HG03196 (cell line): ENCODE measurements at regions not wholly inside any gene's neighbourhood (a gene's known extent, or its start where the extent isn't known, plus 50 kb on each side); places are given as distances from the start of the nearest gene placed in this dataset.

ENCODE experiments used
- ATAC-seq: cut with Tn5 transposase; IDR thresholded peaks from one replicate; pipeline ENCODE4 v1.9.1; 2021; ENCODE audit not compliant: unreplicated experiment

DNA sequence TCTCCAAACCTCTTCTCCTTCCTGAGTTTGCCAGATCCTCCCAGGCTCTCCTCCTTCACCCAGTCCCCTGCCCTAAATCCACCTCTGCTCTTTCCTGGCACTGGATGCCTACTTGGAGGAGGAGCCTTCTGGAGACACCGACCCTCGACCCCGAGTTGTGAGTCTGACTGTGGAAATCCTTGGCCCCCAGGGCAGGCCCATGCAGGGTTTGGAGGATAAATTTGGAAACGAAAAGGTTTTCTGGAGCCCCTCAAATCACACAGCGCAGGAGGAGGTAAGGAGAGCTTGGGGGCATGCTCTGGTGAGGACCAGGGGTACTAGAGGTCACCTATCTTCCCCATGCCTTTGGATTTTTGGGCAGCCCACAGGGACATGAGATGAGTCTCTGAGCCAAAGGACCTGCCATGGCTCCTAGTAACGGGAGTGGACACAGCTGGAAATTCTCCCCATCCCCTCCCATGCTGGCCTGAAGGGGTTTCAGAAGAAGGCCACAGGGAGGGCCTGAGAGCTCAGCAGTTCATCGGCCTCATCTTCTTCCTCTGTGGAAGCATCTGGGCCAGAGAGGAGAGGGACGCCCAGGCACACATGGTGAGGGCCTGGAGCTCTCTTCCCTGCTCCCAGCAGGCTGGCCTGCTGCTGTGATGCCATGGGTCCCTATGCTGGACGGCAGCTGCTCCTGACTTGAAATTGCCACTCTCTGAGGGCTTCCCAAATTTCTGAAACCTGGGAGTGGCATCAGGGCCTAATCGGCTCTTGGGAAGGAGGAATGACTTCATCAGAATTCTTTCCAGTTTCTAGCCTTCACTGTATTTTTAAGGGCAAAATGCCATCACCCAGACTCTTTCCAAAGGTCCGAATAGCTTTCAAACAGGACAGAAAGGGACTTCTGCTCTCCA, 68.6 kb upstream of the ITGA11 start:
- ATAC-seq = no peak

DNA sequence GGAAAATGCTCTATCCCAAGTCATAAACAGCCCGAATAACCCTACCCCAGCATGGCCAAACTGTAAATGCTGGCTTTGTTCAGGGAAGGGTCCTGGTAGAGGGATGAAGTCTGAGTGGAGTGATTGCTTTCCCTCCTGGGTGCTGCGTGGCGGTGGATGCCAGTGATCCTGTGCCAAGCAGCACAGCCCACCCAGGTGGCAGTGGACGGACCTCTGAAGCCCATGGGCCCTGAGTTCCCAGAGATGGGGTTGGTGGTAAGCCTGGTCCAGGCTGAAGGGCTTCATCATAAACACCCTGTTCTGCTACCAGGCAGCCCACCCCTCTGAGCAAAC, 69.3 kb upstream of the ITGA11 start:
- no peak for ATAC-seq

DNA sequence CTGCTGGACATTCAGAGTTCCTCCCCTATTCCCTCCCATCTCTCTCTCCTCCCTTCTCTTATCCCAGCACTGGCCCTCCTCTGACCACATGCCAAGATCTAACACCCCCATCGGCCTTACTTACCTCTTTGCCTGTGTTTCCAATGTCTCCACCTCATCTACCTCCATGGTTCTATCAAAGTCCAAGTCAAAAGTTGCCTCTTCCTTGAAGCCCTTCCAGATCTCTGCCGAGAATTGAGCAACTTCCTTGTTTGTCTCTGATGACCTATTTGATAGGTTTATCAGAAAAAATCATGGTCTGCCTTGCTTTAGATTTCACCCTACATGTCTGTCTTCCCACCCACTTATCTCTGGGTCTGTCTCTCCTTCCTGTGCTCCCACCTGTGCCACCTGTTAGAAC, 69.7 kb upstream of the ITGA11 start:
- ATAC-seq = no peak

DNA sequence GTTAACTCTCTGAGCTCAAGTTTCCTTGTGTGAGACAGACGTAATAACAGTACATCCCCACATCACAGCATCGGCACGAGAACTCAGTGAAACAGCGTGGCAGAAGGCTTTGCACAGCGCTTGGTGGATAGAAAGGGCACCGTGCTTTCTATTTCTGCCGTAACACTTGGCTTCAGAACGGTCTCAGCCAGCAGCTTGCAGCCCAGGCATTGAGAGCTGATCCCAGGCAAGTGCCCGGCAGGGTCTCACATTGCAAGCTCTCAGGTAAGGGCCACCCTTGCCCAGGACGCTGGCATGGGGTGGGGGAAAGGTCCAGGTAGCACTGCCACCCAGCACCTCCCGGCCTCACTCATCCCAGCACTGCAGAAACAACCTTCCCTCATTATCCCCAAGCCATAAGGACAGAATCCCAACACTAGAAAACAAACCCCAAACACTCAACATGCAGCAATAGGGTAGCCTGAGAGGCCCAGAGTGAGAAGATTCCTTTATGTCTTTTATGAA, 70.5 kb upstream of the ITGA11 start:
- ATAC-seq = no peak

DNA sequence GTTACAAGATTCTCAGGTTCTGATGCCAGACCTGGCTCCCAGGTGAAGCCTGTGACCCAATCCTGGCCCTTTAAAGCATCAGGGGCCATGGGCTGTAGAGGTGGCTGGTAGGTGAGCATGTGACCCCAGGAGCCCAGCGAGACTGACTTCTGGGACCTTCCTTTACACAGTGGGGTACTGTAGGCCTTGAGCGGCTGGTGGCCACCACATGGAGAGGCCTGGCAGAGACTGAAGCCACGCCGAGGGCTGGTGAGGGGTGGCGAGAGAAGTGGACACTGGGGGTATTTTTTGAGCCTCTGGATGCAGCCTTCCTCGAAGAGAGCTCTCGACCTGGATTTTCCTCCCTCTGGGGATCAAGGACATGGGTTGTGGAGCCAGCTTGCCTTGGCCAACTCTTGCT, 71.2 kb upstream of the ITGA11 start:
- no peak for ATAC-seq

DNA sequence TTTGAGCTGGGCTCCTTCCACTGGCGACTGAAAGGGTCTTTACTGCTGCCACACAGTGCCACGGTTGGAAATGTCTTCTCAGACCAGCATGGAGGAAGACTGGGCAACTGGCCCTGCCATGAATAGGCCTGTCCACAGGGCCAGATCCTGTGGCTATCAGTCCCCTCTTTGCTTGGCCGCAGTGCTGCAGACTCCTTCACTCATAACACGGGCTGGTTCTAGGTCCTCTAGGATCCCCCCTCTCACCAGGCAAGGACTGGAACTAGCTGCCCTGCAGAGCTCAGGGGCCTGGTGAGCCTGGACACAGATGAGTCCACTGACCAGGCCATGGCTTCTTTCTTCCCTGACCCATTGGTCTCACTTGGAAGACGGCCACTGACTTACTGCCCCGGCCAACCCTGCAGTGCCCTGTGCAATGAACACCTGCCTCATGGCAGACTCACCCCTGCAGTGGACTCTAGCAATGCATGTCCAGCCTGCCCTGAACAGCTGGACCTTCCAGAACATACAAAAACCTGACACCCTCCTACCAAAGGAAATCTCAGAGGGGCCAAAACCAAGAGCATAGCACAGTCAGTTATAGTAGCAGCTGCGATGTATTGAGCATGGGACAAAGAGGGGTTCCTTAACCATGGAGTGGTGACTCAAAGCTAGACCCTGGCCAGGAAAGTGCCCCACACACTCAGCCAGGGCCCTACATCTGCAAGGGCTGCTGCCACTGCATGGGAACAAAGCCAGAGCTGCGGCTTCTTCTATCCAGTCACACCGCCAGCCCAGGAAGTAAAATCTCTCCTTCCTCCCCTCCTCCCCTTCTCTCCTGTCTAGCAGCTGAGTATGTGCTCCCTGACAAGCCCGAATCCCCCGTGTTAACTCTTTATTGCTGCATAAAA, 72.1 kb upstream of the ITGA11 start:
- no peak for ATAC-seq

DNA sequence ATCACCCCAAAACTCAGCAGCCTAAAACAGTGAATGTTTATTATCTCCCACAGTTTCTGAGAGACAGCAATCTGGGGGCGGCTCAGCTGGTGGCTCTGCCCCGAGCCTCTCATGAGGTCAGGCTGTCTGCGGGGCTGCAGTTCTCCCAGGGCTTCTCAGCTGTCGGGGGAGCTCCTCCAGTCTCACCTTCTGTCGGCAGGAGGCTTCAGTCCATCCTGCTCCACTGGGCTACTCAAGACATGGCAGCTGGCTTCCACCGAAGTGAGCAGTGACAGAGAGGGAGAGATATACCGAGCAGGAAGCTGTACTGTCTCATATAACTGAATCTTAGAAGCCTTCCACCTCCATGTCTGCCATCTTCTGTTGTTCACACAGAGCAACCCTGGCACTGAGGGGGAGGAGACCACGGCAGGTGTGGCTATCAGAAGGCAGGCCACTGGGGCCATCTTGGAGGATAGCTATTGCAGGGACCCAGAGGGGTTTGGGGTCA, 72.8 kb upstream of the ITGA11 start:
- no peak for ATAC-seq

DNA sequence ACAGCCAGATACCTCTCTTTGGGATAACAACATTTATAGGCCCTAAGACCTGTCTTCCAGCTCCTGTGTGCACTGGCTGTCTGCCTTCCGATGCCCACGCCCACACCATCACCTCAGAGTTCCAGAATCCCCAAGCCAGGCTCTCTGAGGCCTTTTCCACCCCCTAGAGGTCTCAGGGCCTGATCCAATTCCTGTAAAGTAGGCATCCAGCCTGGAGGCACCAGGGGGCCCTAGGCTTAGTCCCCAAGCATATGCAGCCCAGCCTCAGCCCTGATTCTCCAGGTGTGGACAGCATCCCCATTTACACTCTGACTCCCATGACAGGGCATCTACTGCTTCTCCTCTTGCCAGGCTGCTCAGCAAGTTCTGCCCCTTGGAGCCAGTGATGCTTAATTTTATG, 72.7 kb upstream of the CORO2B start:
- ATAC-seq = no peak

DNA sequence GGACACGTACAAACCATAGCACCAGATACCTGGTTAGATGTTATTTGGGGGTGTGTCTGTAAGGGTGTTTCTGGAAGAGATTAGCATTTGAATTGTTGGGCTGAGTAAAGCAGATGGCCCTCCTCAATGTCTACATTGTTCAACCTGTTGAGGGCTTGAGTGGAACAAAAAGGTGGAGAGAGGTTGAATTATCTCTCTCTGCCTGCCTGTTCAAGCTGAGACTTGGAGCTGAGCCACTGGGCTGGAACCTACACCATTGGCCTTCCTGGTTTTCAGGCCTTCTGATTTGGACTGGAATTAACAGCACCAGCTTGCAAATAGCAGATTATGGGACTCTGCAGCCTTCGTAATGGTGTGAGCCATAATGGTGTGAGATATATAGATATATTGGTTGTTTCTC, 71.3 kb upstream of the CORO2B start:
- ATAC-seq = no peak

DNA sequence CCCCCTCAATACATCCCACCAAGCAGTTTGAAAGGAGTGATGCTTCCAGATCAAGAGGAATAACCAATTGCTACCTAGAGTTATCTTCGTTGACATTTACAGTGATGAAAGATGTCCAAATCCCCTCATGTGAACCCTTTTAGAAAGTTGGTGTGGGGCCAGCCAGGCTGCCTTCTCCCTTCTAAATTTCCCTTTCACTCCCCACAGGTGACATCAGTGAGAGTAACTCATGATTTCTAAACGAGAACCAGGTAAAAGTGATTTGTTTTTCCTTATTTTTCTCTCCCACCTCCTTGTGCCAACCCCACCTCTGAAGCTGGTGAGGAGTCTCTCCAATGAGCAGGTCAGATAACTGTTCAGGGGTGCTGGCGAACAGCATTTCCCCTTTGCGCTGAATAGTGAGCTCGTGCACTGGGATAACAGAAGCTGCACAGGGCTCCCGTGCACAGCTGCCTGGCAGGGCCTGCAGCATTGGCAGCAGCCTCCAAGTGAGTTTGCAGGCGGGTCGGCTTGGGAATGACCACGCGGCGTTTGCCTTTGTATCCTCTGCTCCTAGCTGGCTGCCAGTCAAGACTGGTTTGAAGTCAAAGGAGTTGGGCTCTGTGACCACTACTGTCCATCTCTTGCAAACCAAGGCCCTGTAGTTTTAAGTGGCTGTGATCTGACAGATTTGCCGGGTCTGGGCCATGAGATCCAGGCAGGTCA, 70.2 kb upstream of the CORO2B start:
- no peak for ATAC-seq

DNA sequence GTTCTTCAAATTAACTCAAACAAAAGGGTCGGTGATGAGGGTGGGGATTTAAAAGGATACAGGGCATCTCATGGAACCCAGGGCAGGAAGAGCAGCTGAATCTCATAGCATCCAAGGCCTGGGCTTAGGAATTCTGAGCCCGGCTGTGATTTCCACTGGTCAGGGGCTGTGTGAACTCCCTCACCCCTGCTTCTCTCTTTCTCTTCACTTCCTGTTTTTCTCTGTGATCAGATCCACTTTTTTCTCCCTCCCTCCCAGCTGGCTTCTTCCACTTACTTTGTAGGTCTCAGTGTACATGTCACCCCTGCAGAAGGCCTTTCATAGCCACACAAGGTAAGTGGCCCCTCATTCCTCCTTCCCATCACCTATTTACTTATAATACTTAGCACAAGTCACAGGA, 68.2 kb upstream of the CORO2B start:
- ATAC-seq = no peak

DNA sequence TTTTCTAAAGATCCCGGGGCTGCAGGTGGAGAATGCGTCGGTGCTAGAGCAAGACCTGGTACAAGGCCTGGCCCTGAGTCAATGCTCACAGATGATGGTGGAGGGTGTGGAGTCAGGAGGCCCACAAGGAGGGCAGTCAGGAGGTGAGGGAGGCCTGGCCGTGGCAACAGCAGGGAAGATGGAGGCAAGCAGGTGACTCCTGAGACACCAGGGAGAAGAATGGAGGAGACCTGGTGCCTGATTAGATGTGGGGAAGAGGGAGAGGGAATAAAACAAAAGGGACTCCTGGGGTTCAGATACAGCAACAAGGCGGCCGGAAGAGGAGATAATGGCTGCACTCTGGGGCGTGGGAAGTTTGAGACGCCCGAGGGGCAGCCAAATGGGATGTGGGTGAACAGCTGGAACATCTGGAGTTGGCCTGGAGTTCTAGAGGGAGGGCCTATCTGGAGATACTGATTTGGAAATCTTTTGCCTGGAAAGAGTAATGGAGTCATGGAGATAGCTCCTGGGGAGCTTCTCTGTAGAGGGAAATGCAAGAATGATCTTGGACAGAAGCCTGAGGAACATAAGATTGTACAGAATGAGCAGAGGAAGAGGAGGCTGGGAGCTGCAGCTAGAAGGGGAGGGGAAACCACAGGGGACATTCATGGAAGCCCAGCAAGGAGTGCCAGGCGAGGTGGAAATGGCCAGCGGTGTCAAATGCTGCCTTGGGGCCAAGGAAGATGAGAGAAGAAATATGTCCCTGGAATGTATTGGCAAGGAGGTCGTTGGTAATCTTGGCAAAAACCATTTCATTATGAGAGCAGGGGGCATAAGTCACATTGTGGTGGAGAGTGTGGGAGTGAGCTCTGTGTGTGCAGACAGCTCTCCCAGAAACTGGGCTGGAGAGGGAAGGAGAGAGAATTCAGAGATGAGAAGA, 67.5 kb upstream of the CORO2B start:
- no peak for ATAC-seq

DNA sequence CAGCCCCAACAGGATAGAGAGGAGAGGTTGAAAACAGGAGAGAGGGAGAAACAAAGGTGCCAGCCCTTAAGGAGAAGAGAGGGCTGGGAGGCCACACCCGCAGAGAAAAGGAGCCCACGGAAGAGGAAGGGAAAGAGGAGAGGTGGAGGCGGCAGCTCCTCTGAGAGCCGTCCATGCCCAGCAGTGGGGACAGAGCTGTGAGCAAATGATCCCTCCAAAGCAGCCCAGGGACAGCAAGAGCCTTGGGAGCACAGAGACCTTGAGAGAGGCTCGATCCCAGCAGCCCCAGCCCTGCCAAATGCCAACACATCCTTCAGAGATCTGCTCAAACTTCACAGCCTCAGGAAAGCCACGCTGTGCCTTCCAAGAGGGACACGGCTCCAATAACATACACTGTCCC, 66.7 kb upstream of the CORO2B start:
- ATAC-seq = no peak

DNA sequence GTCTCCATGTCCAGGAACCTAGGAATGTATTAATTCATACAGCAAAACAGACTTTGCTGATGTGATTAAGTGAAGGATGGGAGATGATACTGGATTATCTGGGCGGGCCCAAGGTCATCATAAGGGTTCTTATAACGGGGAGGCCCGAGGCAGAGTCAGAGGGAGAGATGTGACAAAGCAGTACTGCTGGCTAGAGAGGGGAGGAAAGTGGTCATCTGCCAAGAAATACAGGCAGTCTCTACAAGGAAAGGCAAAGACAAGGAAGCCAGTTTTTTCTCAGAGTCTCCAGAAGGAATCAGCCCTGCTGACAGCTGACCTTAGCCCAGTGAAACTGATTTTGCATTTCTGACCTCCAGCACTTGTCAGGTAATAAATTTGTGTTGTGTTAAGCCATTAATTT, 66.2 kb upstream of the CORO2B start:
- no peak for ATAC-seq

DNA sequence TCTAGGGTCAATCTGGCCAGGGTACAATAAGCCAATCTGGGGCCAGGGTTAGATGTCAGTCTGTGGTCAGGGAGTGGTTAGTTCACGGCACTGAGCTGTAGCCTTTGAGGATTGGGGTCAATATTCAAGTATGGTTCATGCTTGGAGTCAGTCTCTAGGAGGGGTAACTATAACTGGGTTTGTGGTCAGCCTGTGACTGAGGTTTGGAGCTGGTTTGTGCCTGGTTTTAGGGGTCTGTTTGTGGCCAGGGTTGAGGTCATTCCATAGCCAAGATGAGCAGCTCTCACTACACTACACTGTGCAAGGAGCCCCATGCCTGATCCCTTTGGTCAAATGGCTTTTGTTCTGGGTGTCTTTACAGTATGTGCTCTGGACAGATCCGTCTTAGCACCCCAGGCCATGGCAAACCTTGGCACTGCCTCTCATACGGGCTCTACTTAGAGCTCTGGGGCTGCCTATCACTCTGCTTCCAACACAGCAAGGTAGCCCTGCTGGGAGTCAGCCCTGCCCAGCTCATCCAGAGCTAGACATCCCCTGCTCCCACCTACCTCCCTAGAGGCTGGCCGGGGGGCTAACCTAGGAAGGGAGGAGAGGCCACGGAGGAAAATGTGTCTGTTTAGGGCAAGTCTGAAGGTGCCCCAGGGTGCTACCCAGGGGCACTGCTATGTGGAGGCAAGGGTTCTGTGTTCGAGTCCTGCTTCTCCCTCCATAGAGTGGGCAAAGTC, 63.3 kb upstream of the CORO2B start:
- ATAC-seq = no peak

DNA sequence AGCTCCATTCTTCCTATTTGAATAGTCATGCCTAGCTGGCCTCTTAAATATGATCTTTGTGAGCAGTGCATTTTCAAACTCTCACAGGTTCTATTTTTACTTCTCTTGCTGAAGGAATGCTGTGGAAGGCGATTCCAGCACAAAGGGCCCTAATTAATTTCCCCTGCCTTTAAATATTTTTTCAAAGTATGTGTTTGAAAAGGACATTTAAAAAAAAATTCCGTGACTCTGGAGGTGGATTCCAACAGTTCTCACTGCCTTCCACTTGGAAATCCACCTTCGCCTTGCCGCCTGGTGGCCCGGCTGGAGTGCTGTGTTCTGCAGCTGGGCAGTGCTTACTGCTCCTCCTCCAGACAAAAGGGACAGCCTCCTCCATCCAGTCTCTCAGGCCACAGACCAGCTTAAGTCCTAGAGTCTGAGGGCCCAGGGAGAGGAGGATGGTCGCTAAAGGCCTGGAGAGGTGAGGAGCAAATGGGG, 61.5 kb upstream of the CORO2B start:
- ATAC-seq = no peak

DNA sequence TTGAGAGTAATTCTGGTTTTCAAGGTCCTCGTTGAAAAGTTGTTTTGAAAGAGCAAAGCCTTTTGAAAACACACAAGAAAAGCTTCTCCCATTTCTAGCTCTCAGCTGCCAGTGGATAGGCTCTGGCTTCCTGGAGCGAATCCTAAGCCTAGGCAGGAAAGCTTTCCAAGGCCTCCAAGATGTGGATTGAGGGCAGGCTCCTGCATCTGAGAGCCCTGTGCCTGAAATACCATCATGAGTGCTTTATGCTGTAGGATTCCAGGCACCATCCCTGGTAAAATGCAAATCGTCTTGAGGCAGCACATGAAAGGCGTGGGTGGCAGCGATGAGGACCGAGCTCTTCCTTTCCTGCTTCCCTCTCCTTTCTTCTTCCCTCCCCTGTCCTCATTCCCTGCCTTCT, 60.7 kb upstream of the CORO2B start:
- ATAC-seq = no peak

DNA sequence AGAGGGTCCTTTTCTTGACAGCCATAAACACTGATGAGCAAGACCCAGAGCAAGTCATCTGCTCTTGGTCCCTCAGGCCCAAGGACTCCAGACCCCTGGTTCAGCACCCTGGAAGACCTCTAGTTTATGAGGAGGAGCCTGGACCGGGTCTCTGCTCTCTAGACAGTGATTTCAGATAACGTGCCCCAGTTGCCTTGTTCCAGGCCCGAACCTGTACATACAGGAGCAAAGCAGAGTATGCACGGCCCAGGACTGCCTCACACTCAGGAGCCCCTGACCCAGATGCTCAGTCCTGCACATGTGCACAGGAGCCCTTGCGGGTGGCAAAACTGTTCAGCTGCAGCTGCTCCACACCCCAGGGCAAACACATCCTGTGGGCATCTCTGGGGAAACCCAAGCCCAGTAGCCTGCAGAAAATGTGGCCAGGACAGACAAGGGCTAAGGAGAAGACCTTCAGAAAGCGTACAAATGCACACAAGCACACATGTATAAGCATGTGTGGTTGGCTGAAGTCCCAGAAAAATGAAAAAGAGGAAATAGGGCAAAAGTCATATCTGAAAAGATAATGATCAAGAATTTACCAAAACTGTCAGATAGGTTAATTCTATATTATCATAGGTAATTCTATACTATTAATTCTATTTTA, 59.9 kb upstream of the CORO2B start:
- ATAC-seq = no peak
